IMR-90 (cell line): ENCODE measurements at regions not wholly inside any gene's neighbourhood (a gene's known extent, or its start where the extent isn't known, plus 50 kb on each side); places are given as distances from the start of the nearest gene placed in this dataset.

Experiments used
- ATAC-seq: fragments of 200-7000 bp; cut with Tn5 transposase; 2 replicates; pipeline ENCODE4 v1.9.1; 2020; ENCODE audit warnings: low read depth, mild to moderate bottlenecking, moderate library complexity
- BruUV-seq: library from RNA; stranded (reverse); fragments of 400-500 nt; replicated peaks from 2 replicates; lab custom pipeline; 2021; lab: Mats Ljungman, UMichigan
- CTCF ChIA-PET: fragments of 300-600 bp; formaldehyde crosslinking; extraction: SDS; loops from one replicate; lab custom pipeline; 2021; ENCODE audit warnings: antibody characterized with exemption; lab: Yijun Ruan, JAX
- POLR2A ChIA-PET: fragments of 300-600 bp; sonication (Branson Sonifier 250); formaldehyde crosslinking; loops from one replicate; lab custom pipeline; 2022; ENCODE audit warnings: antibody characterized with exemption; ENCODE audit not compliant: unreplicated experiment; lab: Charles Lee
- DNase-seq: peaks from one replicate; pipeline ENCODE4 v3.0.0; 2013
- H2AFZ ChIP-seq: replicated peaks from 2 replicates; pipeline ENCODE3; 2013; ENCODE audit warnings: low read length, mild to moderate bottlenecking; ENCODE audit not compliant: poor library complexity
- H2AK5ac ChIP-seq: 2 replicates; pipeline ENCODE4 v1.6.1; 2013; ENCODE audit warnings: low read depth, low read length, inconsistent platforms
- H2AK9ac ChIP-seq: replicated peaks from 2 replicates; pipeline ENCODE3; 2013; ENCODE audit warnings: mild to moderate bottlenecking, low read depth, low read length, moderate library complexity; ENCODE audit not compliant: poor library complexity
- H2BK120ac ChIP-seq: 2 replicates; pipeline ENCODE4 v1.6.1; 2013; ENCODE audit warnings: low read depth, low read length, inconsistent platforms
- H2BK15ac ChIP-seq: 3 replicates; pipeline ENCODE4 v1.6.1; 2013; ENCODE audit warnings: low read depth, low read length, inconsistent platforms
- H2BK20ac ChIP-seq: 2 replicates; pipeline ENCODE4 v1.6.1; 2013; ENCODE audit warnings: low read depth, mild to moderate bottlenecking, inconsistent platforms, low read length, moderate library complexity
- H2BK5ac ChIP-seq: 2 replicates; pipeline ENCODE4 v1.6.1; 2013; ENCODE audit warnings: mild to moderate bottlenecking, low read depth, low read length, inconsistent platforms; ENCODE audit not compliant: poor library complexity, severe bottlenecking
- H3K14ac ChIP-seq: replicated peaks from 2 replicates; pipeline ENCODE4 v1.6.1; 2013; ENCODE audit warnings: low read depth, low read length, inconsistent platforms
- H3K18ac ChIP-seq: 2 replicates; pipeline ENCODE4 v1.6.1; 2013; ENCODE audit warnings: low read depth, low read length, control low read depth
- H3K23ac ChIP-seq: 2 replicates; pipeline ENCODE4 v1.6.1; 2013; ENCODE audit warnings: low read depth, low read length, inconsistent platforms
- H3K27ac ChIP-seq: 2 replicates; pipeline ENCODE4 v1.5.1; 2013; ENCODE audit warnings: mild to moderate bottlenecking, control low read depth, low read length; ENCODE audit not compliant: insufficient read depth
- H3K27me3 ChIP-seq: 2 replicates; pipeline ENCODE4 v1.6.1; 2013; ENCODE audit warnings: low read length; ENCODE audit not compliant: control insufficient read depth, insufficient read depth
- H3K36me3 ChIP-seq: 2 replicates; pipeline ENCODE4 v1.6.1; 2013; ENCODE audit warnings: low read length, mixed read lengths; ENCODE audit not compliant: control insufficient read depth, insufficient read depth
- H3K4ac ChIP-seq: 2 replicates; pipeline ENCODE4 v1.6.1; 2013; ENCODE audit warnings: low read depth, low read length, inconsistent platforms
- H3K4me1 ChIP-seq: 2 replicates; pipeline ENCODE4 v1.6.1; 2013; ENCODE audit warnings: low read length, mixed read lengths; ENCODE audit not compliant: control insufficient read depth, insufficient read depth
- H3K4me2 ChIP-seq: 2 replicates; pipeline ENCODE4 v1.6.1; 2013; ENCODE audit warnings: low read depth, mild to moderate bottlenecking, control low read depth, low read length, moderate library complexity
- H3K4me3 ChIP-seq: 2 replicates; pipeline ENCODE4 v1.5.1; 2013; ENCODE audit warnings: low read depth, mild to moderate bottlenecking, control low read depth, low read length, moderate library complexity; ENCODE audit not compliant: insufficient read depth
- H3K56ac ChIP-seq: 2 replicates; pipeline ENCODE4 v1.6.1; 2013; ENCODE audit warnings: low read length, inconsistent platforms; ENCODE audit not compliant: insufficient read depth; ENCODE audit errors: extremely low read depth
- H3K79me1 ChIP-seq, 2 experiments: 2 replicates each; pipeline ENCODE4 v1.6.1; 2013; ENCODE audit warnings: low read length in 2 of 2, inconsistent platforms in 1 of 2, low read depth in 1 of 2
- H3K9ac ChIP-seq: 2 replicates; pipeline ENCODE4 v1.6.1; 2013; ENCODE audit warnings: low read depth, low read length, control low read depth
- H3K9me1 ChIP-seq: 2 replicates; pipeline ENCODE4 v1.6.1; 2013; ENCODE audit warnings: low read length, inconsistent platforms; ENCODE audit not compliant: insufficient read depth
- H3K9me3 ChIP-seq: 2 replicates; pipeline ENCODE4 v1.6.1; 2013; ENCODE audit warnings: low read length; ENCODE audit not compliant: control insufficient read depth, insufficient read depth
- H4K20me1 ChIP-seq: 2 replicates; pipeline ENCODE4 v1.6.1; 2013; ENCODE audit warnings: low read length, inconsistent platforms; ENCODE audit not compliant: insufficient read depth
- H4K5ac ChIP-seq: 2 replicates; pipeline ENCODE4 v1.6.1; 2013; ENCODE audit warnings: mild to moderate bottlenecking, low read depth, low read length, control low read depth
- H4K8ac ChIP-seq, 2 experiments: 2 replicates each; pipeline ENCODE4 v1.6.1; 2013; ENCODE audit warnings: low read depth in 2 of 2, low read length in 2 of 2, control low read depth in 1 of 2, inconsistent platforms in 1 of 2
- H4K91ac ChIP-seq: 2 replicates; pipeline ENCODE4 v1.6.1; 2013; ENCODE audit warnings: low read depth, low read length, inconsistent platforms; ENCODE audit not compliant: insufficient read depth
- FOS ChIP-seq: fragments of 150-350 bp; IDR thresholded peaks from 2 replicates; pipeline ENCODE4 v1.6.1; 2016; ENCODE audit warnings: low read depth, low read length
- MXI1 ChIP-seq: IDR thresholded peaks from 2 replicates; pipeline ENCODE4 v1.6.1; 2012; ENCODE audit warnings: low read depth, mild to moderate bottlenecking, low read length, moderate library complexity, borderline replicate concordance
- NFE2L2 ChIP-seq: fragments of 150-350 bp; IDR thresholded peaks from 2 replicates; pipeline ENCODE4 v1.6.1; 2016; ENCODE audit warnings: low read depth, mild to moderate bottlenecking, low read length
- POLR2A ChIP-seq: IDR thresholded peaks from 2 replicates; pipeline ENCODE4 v1.6.1; 2012; ENCODE audit warnings: mild to moderate bottlenecking, low read depth, low read length
- RAD21 ChIP-seq: IDR thresholded peaks from 2 replicates; pipeline ENCODE4 v1.6.1; 2012; ENCODE audit warnings: low read length, improper control_type of control experiment
- RCOR1 ChIP-seq: IDR thresholded peaks from 2 replicates; pipeline ENCODE4 v1.6.1; 2012; ENCODE audit warnings: mild to moderate bottlenecking, low read length, improper control_type of control experiment; ENCODE audit not compliant: insufficient replicate concordance
- RFX5 ChIP-seq: IDR thresholded peaks from 2 replicates; pipeline ENCODE4 v1.8.0; 2012; ENCODE audit warnings: low read depth, mild to moderate bottlenecking, low read length, moderate library complexity
- SMC3 ChIP-seq: fragments of 150-350 bp; IDR thresholded peaks from 2 replicates; pipeline ENCODE4 v1.6.1; 2016; ENCODE audit warnings: low read depth, mild to moderate bottlenecking, antibody characterized with exemption, low read length, moderate library complexity
- WGBS, 2 experiments: methylation state at CpG; one replicate each; pipeline versions ENCODE4 v1.1.5 to v1.1.7; 2013; ENCODE audit warnings: missing lambda C conversion rate in 2 of 2; ENCODE audit not compliant: insufficient read length in 1 of 2; ENCODE audit errors: extremely low coverage in 2 of 2; 5-methylcytosine and 5-hydroxymethylcytosine counted together
- dilution Hi-C: fragments of 300-500 bp; cut with HindIII; formaldehyde crosslinking; loops from one replicate; pipeline ENCODE4 v1.14.3; 2018; ENCODE audit warnings: low sequenced_read_pairs; ENCODE audit not compliant: unreplicated experiment
- in situ Hi-C: fragments of 300-500 bp; cut with MboI; formaldehyde crosslinking; loops from 3 replicates; pipeline ENCODE4 v1.14.3; 2019; ENCODE audit warnings: low sequenced_read_pairs, inconsistent platforms, mixed read lengths
- intact Hi-C: fragments of 100-400 bp; cut with micrococcal nuclease; formaldehyde crosslinking; loops from 2 replicates; pipeline ENCODE4 v1.10.0; 2022
- TF ChIP-seq, protein P1 (sequence below): fragments of 150-350 bp; IDR thresholded peaks from 2 replicates; pipeline ENCODE4 v1.6.1; 2016; ENCODE audit warnings: low read depth, mild to moderate bottlenecking, low read length, moderate library complexity, borderline replicate concordance

DNA sequence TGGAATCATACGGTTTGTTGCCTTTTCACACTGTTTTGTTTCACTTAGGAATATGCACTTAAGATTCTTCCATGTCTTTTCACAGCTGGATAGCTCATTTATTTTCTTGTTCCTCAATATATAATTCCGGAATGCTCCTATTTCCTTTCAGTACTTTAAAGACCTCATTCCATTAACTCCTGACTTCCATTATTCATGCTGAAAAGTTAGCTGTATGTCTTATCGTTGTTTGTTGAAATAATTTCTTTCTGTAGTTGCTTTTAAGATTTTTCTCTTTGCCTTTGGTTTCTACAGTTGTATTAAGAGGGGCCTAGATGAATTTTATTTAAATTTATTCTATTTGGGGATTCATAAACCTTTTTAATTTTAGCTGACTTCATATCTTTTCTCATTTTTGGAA lies 122.2 kb downstream of the ANXA2 start:
- H3K4me3 ChIP-seq = no peak overlapping the region
- no peak overlapping the region for H4K5ac ChIP-seq
- no peak overlapping the region for H2BK5ac ChIP-seq
- BruUV-seq = no TSS peak
- H3K23ac ChIP-seq = no peak overlapping the region
- H3K9me1 ChIP-seq = no peaks in the 10 kb centered on the region
- in situ Hi-C loops (no loop called here), dilution Hi-C loops (no loop called here), intact Hi-C loops (no loop called here)
- no peak overlapping the region for H3K4ac ChIP-seq
- H2BK20ac ChIP-seq = no peak overlapping the region
- H3K79me1 ChIP-seq = no peaks in the 10 kb centered on the region
- H3K27ac ChIP-seq = no peak overlapping the region
- H3K36me3 ChIP-seq = no peaks in the 10 kb centered on the region
- no peak overlapping the region for H3K4me2 ChIP-seq
- H3K9ac ChIP-seq = no peak overlapping the region
- H4K20me1 ChIP-seq = no peaks in the 10 kb centered on the region
- no peak overlapping the region for H3K14ac ChIP-seq
- H3K9me3 ChIP-seq = 0 out of 2 replicates have a peak, but pooled peaks cover 2% of the 10 kb centered on the region
- H4K91ac ChIP-seq = no peak overlapping the region
- no peaks in the 10 kb centered on the region for H3K4me1 ChIP-seq
- ChIA-PET CTCF (interaction anchor here (0.6 kb wide), 1 partner anchor 134 kb away, joined by 6 read pairs; no protein-coding TSS in a partner anchor), POLR2A (no interaction called here)
- H3K27me3 ChIP-seq = peaks cover 2% of the 10 kb centered on the region
- ATAC-seq (no peak), DNase-seq (no peak)
- no peak overlapping the region for H2BK120ac ChIP-seq
- WGBS, 2 experiments = no CpG with 5 or more reads among the region's 3 CpGs
- no peak overlapping the region for H2AFZ ChIP-seq
- H3K56ac ChIP-seq = no peak overlapping the region
- no peak overlapping the region for H2AK5ac ChIP-seq
- no peak overlapping the region for H2BK15ac ChIP-seq
- no peak overlapping the region for H2AK9ac ChIP-seq
- H3K18ac ChIP-seq = no peak overlapping the region
- TF ChIP-seq SMC3 = no peak
- no peak for TF ChIP-seq RAD21
- no peak for TF ChIP-seq POLR2A
- no peak for TF ChIP-seq FOS
- TF ChIP-seq, protein P1, sequence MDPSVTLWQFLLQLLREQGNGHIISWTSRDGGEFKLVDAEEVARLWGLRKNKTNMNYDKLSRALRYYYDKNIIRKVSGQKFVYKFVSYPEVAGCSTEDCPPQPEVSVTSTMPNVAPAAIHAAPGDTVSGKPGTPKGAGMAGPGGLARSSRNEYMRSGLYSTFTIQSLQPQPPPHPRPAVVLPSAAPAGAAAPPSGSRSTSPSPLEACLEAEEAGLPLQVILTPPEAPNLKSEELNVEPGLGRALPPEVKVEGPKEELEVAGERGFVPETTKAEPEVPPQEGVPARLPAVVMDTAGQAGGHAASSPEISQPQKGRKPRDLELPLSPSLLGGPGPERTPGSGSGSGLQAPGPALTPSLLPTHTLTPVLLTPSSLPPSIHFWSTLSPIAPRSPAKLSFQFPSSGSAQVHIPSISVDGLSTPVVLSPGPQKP = no peak
- TF ChIP-seq RCOR1 = no peak
- TF ChIP-seq RFX5 = no peak
- no peak for TF ChIP-seq MXI1
- no peak for TF ChIP-seq NFE2L2
- H4K8ac ChIP-seq = no peak overlapping the region
